Activated CD4-positive, alpha-beta memory T cell treated with anti-CD3 and anti-CD28 coated beads for 36 hours (primary cell): ENCODE measurements at regions not wholly inside any gene's neighbourhood (a gene's known extent, or its start where the extent isn't known, plus 50 kb on each side); places are given as distances from the start of the nearest gene placed in this dataset.
"Not testable (repeated sequence)": the region's sequence is repeated elsewhere in the genome, so short reads cannot be mapped to it uniquely, and the experiment has no call there.

Experiments used
- CTCF ChIA-PET: fragments of 350-600 bp; sonication (Branson Sonifier 250); formaldehyde crosslinking; loops from one replicate; lab custom pipeline; 2021; ENCODE audit warnings: antibody characterized with exemption, inconsistent platforms; lab: Charles Lee
- POLR2A ChIA-PET: fragments of 350-600 bp; sonication (Branson Sonifier 250); formaldehyde crosslinking; loops from one replicate; lab custom pipeline; 2021; ENCODE audit warnings: antibody characterized with exemption; lab: Charles Lee
- DNase-seq: peaks from one replicate; pipeline ENCODE4 v3.0.0-alpha.2; 2020
- H3K27ac Mint-ChIP-seq: one replicate; pipeline ENCODE4 v1.8.0; 2021; ENCODE audit warnings: mixed read lengths
- H3K27me3 Mint-ChIP-seq: one replicate; pipeline ENCODE4 v1.8.0; 2021; ENCODE audit warnings: mixed read lengths
- H3K36me3 Mint-ChIP-seq: one replicate; pipeline ENCODE4 v1.8.0; 2021; ENCODE audit warnings: mixed read lengths
- H3K4me1 Mint-ChIP-seq: one replicate; pipeline ENCODE4 v1.8.0; 2021; ENCODE audit warnings: low read depth, mixed read lengths
- H3K4me3 Mint-ChIP-seq: one replicate; pipeline ENCODE4 v1.8.0; 2021; ENCODE audit warnings: mild to moderate bottlenecking, mixed read lengths
- H3K9me3 Mint-ChIP-seq: one replicate; pipeline ENCODE4 v1.8.0; 2021; ENCODE audit warnings: mixed read lengths
- intact Hi-C: fragments of 100-400 bp; cut with micrococcal nuclease; formaldehyde crosslinking; loops from one replicate; pipeline ENCODE4 v1.15.1; 2023

DNA sequence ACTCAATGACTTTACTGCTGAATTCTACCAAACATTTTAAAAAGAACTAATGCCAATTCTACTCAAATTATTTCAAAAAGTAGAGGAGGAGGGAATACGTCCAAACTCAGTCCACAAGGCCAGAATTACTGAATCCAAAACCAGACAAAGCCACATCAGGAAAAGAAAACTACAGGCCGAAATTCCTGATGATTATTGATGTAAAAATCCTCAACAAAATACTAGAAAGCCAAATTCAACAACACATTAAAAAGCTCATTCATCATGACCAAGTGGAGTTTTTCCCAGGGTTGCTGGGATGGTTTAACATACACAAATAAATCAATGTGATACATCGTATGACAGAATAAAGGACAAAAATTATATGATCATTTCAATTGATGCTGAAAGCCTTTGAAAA is 103.9 kb upstream of the UBE2E3 start:
- no peak for DNase-seq
- no peak overlapping the region for H3K4me3 Mint-ChIP-seq
- peaks cover 3% of the 10 kb centered on the region for H3K9me3 Mint-ChIP-seq
- ChIA-PET CTCF (no interaction called here), POLR2A (no interaction called here)
- peaks cover 10% of the 10 kb centered on the region for H3K27me3 Mint-ChIP-seq
- no peaks in the 10 kb centered on the region for H3K4me1 Mint-ChIP-seq
- intact Hi-C loops = no loop called here
- H3K27ac Mint-ChIP-seq = no peak overlapping the region
- H3K36me3 Mint-ChIP-seq = no peaks in the 10 kb centered on the region

DNA sequence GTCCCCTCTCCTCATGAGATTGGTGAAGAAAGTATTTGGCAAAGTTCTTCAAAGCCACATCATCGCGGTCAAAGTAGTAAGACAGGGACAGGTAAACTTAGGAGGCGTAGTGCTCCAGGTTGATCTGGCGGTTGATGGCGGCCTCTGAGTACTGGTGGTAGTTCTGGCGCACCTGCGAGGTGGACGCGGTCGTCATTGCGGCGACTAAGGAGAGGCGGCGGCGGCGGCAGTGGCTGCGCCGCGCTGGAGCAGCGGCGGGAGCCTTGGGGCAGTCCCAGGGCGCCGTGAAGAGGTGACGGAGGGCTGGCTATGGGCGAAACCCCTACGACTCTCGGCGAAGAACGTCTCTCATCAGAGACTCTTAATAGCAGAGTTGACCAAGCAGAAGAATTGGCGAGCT is 107.2 kb upstream of the UBE2E3 start:
- Mint-ChIP-seq H3K36me3 (no peaks in the 10 kb centered on the region), H3K4me1 (no peaks in the 10 kb centered on the region), H3K9me3 (peaks cover 3% of the 10 kb centered on the region), H3K27ac (no peak overlapping the region), H3K4me3 (no peak overlapping the region), H3K27me3 (peaks cover 14% of the 10 kb centered on the region)
- ChIA-PET POLR2A (no interaction called here), CTCF (no interaction called here)
- intact Hi-C loops = no loop called here
- DNase-seq = no peak

DNA sequence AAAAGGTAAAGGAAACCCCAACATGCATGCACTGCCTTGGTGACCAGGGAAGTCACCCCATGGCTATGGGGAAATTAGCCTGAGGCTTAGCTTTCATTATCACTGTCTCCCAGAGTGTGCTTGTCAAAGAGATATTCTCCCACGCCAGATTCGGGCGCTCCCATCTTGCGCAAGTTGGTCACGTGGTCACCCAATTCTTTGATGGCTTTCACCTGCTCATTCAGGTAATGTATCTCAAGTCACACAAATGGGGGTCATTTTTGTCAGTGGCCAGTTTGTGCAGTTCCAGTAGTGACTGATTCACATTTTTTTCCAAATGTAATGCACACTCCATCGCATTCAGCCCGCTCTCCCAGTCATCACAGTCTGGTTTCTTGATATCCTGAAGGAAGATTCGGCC is 107.6 kb upstream of the UBE2E3 start:
- H3K36me3 Mint-ChIP-seq, intact Hi-C loops, H3K27ac Mint-ChIP-seq, DNase-seq, H3K9me3 Mint-ChIP-seq, CTCF ChIA-PET, POLR2A ChIA-PET, H3K4me1 Mint-ChIP-seq, H3K4me3 Mint-ChIP-seq: not testable (repeated sequence)
- H3K27me3 Mint-ChIP-seq = peaks cover 14% of the 10 kb centered on the region

DNA sequence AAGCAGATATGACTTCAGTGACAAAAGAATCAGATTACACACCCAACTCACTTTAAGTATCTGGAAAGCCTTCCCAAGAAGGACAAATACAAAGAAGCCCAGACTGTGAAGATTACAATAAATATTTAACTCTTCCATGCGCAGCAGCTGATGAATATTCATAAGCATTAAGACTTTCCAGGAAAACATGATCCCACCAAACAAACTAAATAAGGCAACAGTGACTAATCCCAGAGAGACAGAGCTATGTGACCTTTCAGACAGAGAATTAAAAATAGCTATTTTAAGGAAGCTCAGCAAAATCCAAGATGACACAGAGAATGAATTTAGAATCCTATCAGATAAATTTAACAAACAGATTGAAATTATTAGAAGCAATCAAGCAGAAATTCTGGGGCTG is 108.2 kb upstream of the UBE2E3 start:
- peaks cover 16% of the 10 kb centered on the region for H3K27me3 Mint-ChIP-seq
- intact Hi-C loops = no loop called here
- ChIA-PET POLR2A (no interaction called here), CTCF (no interaction called here)
- H3K36me3 Mint-ChIP-seq = no peaks in the 10 kb centered on the region
- no peak overlapping the region for H3K4me3 Mint-ChIP-seq
- no peak for DNase-seq
- no peaks in the 10 kb centered on the region for H3K4me1 Mint-ChIP-seq
- no peaks in the 10 kb centered on the region for H3K9me3 Mint-ChIP-seq
- H3K27ac Mint-ChIP-seq = no peak overlapping the region

DNA sequence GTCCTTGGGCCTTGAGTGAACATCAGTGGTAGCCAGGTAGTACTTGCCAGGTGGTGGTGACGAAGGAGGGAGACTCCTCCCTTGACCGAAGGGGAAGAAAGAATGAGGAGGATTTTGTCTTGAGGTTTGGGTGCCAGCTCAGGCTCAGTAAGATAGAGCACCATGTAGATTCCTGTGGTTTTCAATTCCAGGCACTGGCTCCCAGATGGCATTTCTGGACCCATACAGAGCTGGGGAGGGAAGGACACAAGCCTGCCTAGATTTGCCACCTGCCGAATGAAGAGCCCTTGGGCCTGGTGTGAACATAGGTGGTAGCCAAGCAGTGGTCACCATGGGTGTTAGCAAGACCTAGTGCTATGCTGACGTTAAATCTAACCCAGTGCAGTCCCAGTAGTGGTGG is 108.8 kb upstream of the UBE2E3 start:
- ChIA-PET POLR2A (no interaction called here), CTCF (no interaction called here)
- DNase-seq = no peak
- Mint-ChIP-seq H3K27ac (no peak overlapping the region), H3K27me3 (peaks cover 16% of the 10 kb centered on the region), H3K36me3 (no peaks in the 10 kb centered on the region), H3K9me3 (no peaks in the 10 kb centered on the region), H3K4me3 (no peak overlapping the region), H3K4me1 (no peaks in the 10 kb centered on the region)
- intact Hi-C loops = no loop called here

DNA sequence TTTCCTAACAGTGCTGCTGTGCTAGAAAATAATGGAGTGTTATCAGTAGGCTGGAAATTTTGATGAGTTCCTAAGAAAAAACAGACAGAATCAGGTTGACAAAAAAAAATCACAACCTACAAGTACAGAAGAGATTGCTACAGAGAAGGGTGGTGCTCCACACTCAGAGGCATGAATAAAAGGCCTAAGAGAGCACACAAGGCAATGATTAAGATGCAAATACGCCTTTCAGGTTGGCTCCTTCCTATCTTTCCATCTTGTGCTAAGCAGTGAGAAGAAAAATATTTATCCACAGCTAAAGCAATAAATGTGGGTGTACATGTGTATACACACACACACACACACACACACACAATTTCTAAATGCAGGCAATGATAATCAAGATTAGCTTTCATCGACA is 130.6 kb upstream of the UBE2E3 start:
- Mint-ChIP-seq H3K4me1 (no peaks in the 10 kb centered on the region), H3K9me3 (no peaks in the 10 kb centered on the region), H3K36me3 (no peaks in the 10 kb centered on the region), H3K27ac (no peak overlapping the region), H3K4me3 (no peak overlapping the region), H3K27me3 (no peaks in the 10 kb centered on the region)
- POLR2A ChIA-PET = no interaction called here
- intact Hi-C loops = no loop called here
- CTCF ChIA-PET = no interaction called here
- no peak for DNase-seq

DNA sequence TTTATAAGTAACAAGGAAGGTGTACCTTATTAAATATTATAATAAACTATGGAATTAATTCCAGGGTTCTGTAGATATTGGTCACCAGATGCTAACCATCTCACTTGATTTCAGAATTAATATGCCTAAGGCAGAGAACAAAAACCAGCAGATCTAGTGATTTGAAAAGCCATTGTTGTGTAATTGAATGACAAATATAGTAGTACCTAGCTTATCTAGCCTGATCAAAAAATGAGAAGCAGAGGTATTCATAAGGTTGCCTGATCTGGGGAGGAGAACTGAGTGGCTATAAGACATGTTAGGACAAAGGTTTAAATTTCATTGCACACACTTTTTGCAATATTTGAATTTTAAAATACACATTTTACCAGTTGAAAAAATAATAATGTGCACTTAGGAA is 132.0 kb upstream of the UBE2E3 start:
- Mint-ChIP-seq H3K27me3 (no peaks in the 10 kb centered on the region), H3K36me3 (no peaks in the 10 kb centered on the region), H3K4me3 (no peak overlapping the region), H3K9me3 (no peaks in the 10 kb centered on the region), H3K4me1 (no peaks in the 10 kb centered on the region), H3K27ac (no peak overlapping the region)
- intact Hi-C loops = no loop called here
- POLR2A ChIA-PET = no interaction called here
- CTCF ChIA-PET = interaction anchor here (1.5 kb wide), 1 partner anchor 211 kb away, joined by 3 read pairs; no protein-coding TSS in a partner anchor
- no peak for DNase-seq

DNA sequence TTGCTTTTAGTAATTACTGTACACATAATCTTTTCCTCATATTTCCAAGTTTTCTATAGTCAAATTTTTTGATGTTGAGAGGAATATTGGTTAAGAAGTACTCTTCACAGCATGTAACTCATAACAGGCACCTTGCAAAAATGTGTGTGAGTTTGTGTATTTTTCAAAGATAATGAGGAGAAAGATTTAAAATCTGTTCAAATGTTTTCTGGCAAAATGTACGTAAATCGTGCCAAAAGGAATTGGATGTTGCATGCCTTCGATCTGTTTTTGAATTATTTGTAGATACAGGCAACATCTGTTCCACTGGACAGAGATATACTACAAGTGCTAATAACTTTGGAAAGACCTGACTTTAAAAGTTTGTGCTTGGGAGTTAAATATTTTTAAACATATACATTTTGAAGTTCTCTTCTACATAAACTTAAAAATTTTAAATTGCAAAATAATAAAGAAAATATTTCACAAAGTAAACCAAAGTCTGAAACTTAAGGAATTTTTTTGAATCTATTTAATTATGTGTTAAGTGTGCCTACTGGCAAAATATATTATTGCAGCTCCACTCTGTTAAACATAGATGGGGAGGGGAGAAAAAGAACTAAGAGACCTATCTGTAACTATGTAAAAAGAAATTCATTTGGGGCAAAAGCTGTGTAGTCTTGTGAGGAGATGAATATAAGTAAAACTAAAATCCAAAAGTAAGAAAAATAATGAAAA is 133.5 kb upstream of the UBE2E3 start:
- ChIA-PET CTCF (no interaction called here), POLR2A (no interaction called here)
- intact Hi-C loops = no loop called here
- Mint-ChIP-seq H3K4me1 (no peaks in the 10 kb centered on the region), H3K27ac (no peak overlapping the region), H3K9me3 (no peaks in the 10 kb centered on the region), H3K36me3 (no peaks in the 10 kb centered on the region), H3K27me3 (no peaks in the 10 kb centered on the region), H3K4me3 (no peak overlapping the region)
- no peak for DNase-seq

DNA sequence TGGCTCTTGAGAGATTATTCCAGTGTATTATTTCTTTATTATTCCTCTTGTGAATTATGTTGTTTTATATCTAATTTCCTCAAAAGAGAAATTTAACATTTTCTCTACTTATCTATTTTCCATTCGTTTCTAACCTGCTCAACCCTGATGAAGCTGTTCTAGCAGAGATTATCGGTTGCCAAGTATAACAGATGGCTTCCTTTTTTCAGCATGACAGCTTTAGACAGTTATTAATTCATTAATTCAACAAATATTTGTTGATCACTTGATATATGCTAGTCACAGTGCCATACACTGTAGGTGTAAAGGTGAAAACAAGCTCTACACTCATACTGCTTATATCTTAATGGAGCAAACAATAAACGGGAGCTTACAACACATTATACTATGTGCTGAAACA is 137.9 kb upstream of the UBE2E3 start:
- DNase-seq = no peak
- Mint-ChIP-seq H3K9me3 (no peaks in the 10 kb centered on the region), H3K4me1 (no peaks in the 10 kb centered on the region), H3K36me3 (no peaks in the 10 kb centered on the region), H3K27me3 (no peaks in the 10 kb centered on the region), H3K27ac (no peak overlapping the region), H3K4me3 (no peak overlapping the region)
- ChIA-PET CTCF (no interaction called here), POLR2A (interaction anchor here (0.6 kb wide), 1 partner anchor 173 kb away, joined by 3 read pairs; no protein-coding TSS in a partner anchor)
- intact Hi-C loops = no loop called here

DNA sequence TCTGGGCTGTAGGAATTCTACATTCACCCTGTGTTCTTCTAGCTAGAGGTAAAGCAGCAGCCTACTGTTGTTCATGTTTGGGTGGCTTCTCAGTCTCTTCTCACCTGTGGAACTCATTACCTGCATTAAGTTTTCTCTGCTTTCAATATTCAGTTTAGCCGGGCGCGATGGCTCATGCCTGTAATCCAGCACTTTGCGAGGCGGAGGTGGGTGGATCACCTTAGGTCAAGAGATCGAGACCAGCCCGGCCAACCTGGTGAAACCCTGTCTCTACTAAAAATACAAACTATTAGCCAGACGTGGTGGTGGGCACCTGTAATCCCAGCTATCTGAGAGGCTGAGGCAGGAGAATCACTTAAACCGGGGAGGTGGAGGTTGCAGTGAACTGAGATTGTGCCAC is 139.8 kb upstream of the UBE2E3 start:
- ChIA-PET POLR2A (no interaction called here), CTCF (no interaction called here)
- Mint-ChIP-seq H3K27ac (no peak overlapping the region), H3K4me1 (no peaks in the 10 kb centered on the region), H3K27me3 (no peaks in the 10 kb centered on the region), H3K9me3 (no peaks in the 10 kb centered on the region), H3K4me3 (no peak overlapping the region), H3K36me3 (no peaks in the 10 kb centered on the region)
- no peak for DNase-seq
- intact Hi-C loops = no loop called here

DNA sequence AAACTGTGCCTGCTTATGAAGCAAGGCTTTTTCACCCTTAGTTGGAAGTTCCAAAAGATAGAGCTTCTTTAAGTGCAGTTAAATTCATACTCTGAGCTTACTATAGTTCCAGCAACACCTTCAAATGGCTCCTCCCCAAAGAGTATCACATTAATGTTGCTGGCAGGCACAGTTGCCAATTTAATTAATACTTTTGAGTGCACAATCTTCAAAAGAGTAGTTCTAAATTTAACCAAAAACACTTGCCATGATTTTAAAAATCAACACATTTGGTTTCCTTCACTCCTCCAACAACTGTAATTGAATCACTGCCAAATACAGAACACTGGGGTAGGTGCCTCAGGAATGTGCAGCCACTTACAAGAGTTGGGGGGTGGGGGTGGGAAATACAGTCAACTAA is 150.6 kb upstream of the UBE2E3 start:
- no peaks in the 10 kb centered on the region for H3K27me3 Mint-ChIP-seq
- CTCF ChIA-PET = no interaction called here
- intact Hi-C loops = no loop called here
- no peak overlapping the region for H3K4me3 Mint-ChIP-seq
- no peak overlapping the region for H3K27ac Mint-ChIP-seq
- no peaks in the 10 kb centered on the region for H3K36me3 Mint-ChIP-seq
- no peak for DNase-seq
- H3K9me3 Mint-ChIP-seq = no peaks in the 10 kb centered on the region
- no peaks in the 10 kb centered on the region for H3K4me1 Mint-ChIP-seq
- POLR2A ChIA-PET = no interaction called here

DNA sequence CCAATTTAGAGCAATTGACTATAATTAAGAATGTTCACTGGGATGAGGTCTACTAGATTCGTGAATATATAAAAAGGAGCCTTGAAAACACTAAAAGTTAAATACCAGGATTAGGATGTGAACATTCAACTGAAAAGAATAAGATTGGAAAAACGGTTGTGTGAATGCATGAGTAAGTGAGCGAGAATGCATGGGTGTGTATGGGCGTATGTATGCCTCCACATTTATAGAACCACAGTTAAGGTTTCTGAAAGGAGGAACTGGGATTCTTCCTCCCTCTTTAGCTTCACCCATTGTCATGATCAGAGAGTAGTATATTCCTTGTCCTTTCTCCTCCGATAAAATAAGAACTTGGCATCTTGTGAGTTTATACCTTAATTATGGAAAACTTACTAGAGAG is 151.1 kb upstream of the UBE2E3 start:
- Mint-ChIP-seq H3K9me3 (no peaks in the 10 kb centered on the region), H3K27ac (no peak overlapping the region), H3K27me3 (no peaks in the 10 kb centered on the region), H3K36me3 (no peaks in the 10 kb centered on the region), H3K4me1 (no peaks in the 10 kb centered on the region), H3K4me3 (no peak overlapping the region)
- intact Hi-C loops = no loop called here
- ChIA-PET POLR2A (no interaction called here), CTCF (no interaction called here)
- DNase-seq = no peak

DNA sequence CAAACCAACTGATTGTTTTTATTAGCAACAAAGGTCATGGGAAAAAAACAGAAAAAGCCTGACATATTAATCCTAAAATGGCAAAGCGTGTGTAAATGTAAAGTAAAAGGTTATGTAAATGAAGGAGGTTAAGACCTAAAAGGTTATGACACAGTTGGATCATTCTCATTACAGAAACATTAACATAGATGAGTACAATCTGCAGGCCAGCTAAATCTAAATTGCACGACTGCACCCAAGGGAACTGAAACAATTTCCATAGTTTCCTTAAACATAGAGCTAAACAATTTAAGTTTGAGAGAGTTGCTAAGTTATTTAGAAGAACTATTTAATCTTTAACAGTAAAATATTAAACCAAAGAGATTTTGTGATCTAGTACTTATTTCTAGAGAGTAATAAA is 151.6 kb upstream of the UBE2E3 start:
- H3K4me3 Mint-ChIP-seq = no peak overlapping the region
- H3K9me3 Mint-ChIP-seq = no peaks in the 10 kb centered on the region
- H3K4me1 Mint-ChIP-seq = no peaks in the 10 kb centered on the region
- H3K36me3 Mint-ChIP-seq = no peaks in the 10 kb centered on the region
- intact Hi-C loops = no loop called here
- H3K27ac Mint-ChIP-seq = no peak overlapping the region
- CTCF ChIA-PET = no interaction called here
- no peak for DNase-seq
- no peaks in the 10 kb centered on the region for H3K27me3 Mint-ChIP-seq
- POLR2A ChIA-PET = no interaction called here
